Fibroblast of lung (primary cell): ENCODE measurements at regions not wholly inside any gene's neighbourhood (a gene's known extent, or its start where the extent isn't known, plus 50 kb on each side); places are given as distances from the start of the nearest gene placed in this dataset.

Experiments used
- EZH2 ChIP-seq: IDR thresholded peaks from 2 replicates; pipeline ENCODE4 v1.5.1; 2012; ENCODE audit warnings: low read length, control low read depth, mild to moderate bottlenecking; ENCODE audit errors: missing control alignments
- TF ChIP-seq, protein P1 (sequence below), 2 donors: IDR thresholded peaks in 1 of 2; conservative IDR thresholded peaks in 1 of 2; 1 replicate in 1 of 2; 2 replicates in 1 of 2; pipeline ENCODE4 v1.5.1; 2011 to 2012; ENCODE audit warnings: low read length in 2 of 2, control low read depth in 1 of 2, inconsistent platforms in 1 of 2, low read depth in 1 of 2, mild to moderate bottlenecking in 1 of 2

DNA sequence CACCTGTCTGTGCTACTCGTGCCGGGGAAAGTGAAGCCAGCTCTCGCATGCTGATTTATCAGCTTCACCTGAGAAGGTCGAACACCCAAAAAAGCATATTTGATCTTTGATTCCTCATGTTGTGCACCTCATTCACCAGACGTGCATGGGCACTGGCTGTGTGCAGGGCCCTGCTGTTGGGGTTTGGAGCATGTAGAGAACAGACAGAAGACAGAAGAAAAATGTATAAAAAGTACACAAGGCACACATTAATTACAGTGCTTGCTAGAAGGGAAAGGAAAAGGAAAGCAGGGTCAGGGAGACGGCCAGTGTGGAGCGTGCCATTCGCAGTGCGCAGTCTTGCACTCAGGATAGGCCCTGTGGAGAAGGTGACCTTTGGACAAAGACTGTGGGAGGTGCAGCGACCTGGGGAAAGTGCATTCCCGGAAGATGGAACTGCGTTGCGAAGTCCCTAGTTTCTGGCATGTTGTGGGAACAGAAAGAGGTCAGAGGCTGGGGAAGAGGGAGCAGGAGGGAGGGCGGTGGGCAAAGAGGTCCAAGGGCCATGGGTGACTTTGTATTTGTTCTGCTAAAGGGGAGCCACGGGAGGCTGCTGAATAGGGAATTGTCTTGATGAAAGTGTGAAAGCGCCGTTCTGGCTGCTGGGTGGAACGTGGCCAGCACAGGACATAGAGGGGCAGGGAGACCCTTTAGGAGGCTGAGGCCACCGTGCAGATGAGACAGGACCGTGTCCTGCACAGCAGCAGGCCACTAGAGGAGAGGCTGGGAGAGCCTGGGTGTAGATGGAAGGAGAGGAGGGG lies 232.8 kb downstream of the GLRX3 start:
- no peak for TF ChIP-seq EZH2
- TF ChIP-seq, protein P1, sequence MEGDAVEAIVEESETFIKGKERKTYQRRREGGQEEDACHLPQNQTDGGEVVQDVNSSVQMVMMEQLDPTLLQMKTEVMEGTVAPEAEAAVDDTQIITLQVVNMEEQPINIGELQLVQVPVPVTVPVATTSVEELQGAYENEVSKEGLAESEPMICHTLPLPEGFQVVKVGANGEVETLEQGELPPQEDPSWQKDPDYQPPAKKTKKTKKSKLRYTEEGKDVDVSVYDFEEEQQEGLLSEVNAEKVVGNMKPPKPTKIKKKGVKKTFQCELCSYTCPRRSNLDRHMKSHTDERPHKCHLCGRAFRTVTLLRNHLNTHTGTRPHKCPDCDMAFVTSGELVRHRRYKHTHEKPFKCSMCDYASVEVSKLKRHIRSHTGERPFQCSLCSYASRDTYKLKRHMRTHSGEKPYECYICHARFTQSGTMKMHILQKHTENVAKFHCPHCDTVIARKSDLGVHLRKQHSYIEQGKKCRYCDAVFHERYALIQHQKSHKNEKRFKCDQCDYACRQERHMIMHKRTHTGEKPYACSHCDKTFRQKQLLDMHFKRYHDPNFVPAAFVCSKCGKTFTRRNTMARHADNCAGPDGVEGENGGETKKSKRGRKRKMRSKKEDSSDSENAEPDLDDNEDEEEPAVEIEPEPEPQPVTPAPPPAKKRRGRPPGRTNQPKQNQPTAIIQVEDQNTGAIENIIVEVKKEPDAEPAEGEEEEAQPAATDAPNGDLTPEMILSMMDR (conservative IDR thresholded peaks at IDR 0.05 in 1 of 2, IDR thresholded peaks at IDR 0.05 in 1 of 2; ENCODE audit: low read depth in 1 of 2, low read length in 2 of 2) = no peak
